Neutrophil (primary cell): ENCODE measurements at regions not wholly inside any gene's neighbourhood (a gene's known extent, or its start where the extent isn't known, plus 50 kb on each side); places are given as distances from the start of the nearest gene placed in this dataset.

Experiments used
- H3K27ac ChIP-seq: fragments of 200-600 bp; sonication (generic); 2 replicates; pipeline ENCODE4 v1.5.1; 2016; ENCODE audit warnings: mild to moderate bottlenecking, moderate library complexity
- H3K27me3 ChIP-seq: fragments of 200-600 bp; sonication (generic); 2 replicates; pipeline ENCODE4 v1.6.0; 2016; ENCODE audit warnings: mild to moderate bottlenecking
- H3K36me3 ChIP-seq: fragments of 200-600 bp; sonication (generic); 2 replicates; pipeline ENCODE4 v1.5.1; 2017
- H3K4me1 ChIP-seq, 2 experiments: fragments of 200-600 bp in 1 of 2; sonication (generic) in 1 of 2; 1 replicate in 1 of 2; 2 replicates in 1 of 2; pipeline versions ENCODE4 v1.5.1 to v1.6.1; 2013 to 2016; ENCODE audit warnings: low read depth in 1 of 2, low read length in 1 of 2, mild to moderate bottlenecking in 1 of 2, moderate library complexity in 1 of 2; ENCODE audit not compliant: control insufficient read depth in 1 of 2, insufficient read depth in 1 of 2
- H3K4me3 ChIP-seq, 2 experiments: fragments of 200-600 bp in 1 of 2; sonication (generic) in 1 of 2; 1 replicate in 1 of 2; 2 replicates in 1 of 2; pipeline ENCODE4 v1.5.1; 2013 to 2016; ENCODE audit warnings: low read depth in 1 of 2, low read length in 1 of 2, mild to moderate bottlenecking in 1 of 2, moderate library complexity in 1 of 2
- H3K9me3 ChIP-seq: fragments of 200-600 bp; sonication (generic); 2 replicates; pipeline ENCODE4 v1.5.1; 2016
- TF ChIP-seq, protein P1 (sequence below): fragments of 200-600 bp; sonication (generic); IDR thresholded peaks from 2 replicates; pipeline ENCODE4 v1.5.1; 2016; ENCODE audit warnings: antibody characterized with exemption

DNA sequence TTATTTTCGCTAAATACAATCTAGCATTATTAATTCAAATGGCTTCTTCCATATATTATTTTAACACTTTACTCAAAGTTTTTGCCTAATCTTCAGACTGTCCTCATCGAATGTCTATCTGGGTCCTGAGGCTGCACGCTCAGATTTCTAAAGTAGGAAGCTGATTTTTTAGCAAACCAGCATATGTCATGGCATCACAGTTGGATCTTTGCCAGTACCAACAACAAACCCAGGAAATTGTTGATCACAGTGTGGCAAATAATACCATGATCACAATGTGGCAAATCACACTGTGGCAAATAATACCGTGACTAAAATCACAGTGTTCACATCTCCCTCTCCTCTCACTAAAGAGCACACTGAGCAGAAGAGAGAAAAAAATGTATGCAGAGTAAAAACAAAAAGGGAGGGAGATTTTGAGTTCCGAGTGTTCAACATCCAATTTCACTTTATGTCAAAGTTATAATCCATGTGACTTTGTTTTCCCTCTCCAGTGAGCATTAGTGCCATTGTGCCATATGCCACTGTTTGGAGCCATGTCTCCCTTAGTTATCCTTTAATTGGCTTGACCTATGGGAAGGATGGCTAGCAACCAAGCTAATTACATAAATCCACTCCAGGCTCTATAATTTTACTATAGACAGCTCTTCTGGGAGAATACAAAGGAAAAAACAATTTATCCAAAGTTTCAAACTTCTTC is 1059.6 kb downstream of the HACE1 start:
- Histone ChIP-seq H3K27ac (no peak overlapping the region), H3K36me3 (no peaks in the 10 kb centered on the region), H3K4me1 (no peaks in the 10 kb centered on the region), H3K27me3 (no peaks in the 10 kb centered on the region), H3K4me3 (no peak overlapping the region), H3K9me3 (no peaks in the 10 kb centered on the region)
- TF ChIP-seq, protein P1, sequence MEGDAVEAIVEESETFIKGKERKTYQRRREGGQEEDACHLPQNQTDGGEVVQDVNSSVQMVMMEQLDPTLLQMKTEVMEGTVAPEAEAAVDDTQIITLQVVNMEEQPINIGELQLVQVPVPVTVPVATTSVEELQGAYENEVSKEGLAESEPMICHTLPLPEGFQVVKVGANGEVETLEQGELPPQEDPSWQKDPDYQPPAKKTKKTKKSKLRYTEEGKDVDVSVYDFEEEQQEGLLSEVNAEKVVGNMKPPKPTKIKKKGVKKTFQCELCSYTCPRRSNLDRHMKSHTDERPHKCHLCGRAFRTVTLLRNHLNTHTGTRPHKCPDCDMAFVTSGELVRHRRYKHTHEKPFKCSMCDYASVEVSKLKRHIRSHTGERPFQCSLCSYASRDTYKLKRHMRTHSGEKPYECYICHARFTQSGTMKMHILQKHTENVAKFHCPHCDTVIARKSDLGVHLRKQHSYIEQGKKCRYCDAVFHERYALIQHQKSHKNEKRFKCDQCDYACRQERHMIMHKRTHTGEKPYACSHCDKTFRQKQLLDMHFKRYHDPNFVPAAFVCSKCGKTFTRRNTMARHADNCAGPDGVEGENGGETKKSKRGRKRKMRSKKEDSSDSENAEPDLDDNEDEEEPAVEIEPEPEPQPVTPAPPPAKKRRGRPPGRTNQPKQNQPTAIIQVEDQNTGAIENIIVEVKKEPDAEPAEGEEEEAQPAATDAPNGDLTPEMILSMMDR, result no peak

DNA sequence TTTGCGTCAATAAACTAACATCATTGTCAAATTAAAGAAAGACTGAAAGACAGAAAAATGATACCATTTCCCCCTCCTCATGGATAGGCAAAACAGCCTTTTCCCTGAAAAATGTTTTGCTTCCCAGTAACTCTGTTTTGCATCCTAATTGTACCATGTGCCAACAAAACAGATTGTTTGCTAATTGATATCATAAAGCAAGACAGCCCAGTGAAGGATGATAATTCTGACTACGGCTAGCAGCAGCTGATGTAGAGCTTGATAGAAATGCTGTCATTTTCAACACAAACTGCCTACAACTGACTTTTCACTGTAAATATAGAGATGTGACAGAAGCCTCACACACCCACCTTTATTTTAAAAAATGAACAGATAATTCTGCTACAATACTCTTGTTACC is 1061.6 kb downstream of the HACE1 start:
- Histone ChIP-seq H3K9me3 (no peaks in the 10 kb centered on the region), H3K27ac (no peak overlapping the region), H3K4me1 (no peaks in the 10 kb centered on the region), H3K27me3 (no peaks in the 10 kb centered on the region), H3K36me3 (no peaks in the 10 kb centered on the region), H3K4me3 (no peak overlapping the region)
- TF ChIP-seq, protein P1, result no peak

DNA sequence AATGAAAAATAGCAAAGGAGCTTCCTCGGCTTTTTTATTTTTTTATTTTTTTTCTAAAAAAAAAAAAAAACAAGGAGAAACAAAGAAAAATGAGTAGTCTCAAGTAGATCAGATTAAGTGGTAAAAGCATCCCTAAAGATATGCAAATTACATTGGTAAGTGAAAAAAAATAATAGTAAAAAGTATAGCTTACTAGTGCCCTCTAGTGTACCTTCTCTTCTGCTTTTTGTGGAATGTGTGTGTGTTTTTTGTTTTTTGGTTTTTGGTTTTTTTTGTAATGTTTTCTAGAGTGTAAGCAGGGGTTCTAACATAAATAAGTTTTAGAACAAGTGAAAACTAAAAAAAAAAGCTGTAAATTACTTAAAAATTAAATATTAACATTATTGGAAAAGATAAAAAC is 1062.0 kb downstream of the HACE1 start:
- no peak overlapping the region for H3K27ac ChIP-seq
- no peaks in the 10 kb centered on the region for H3K9me3 ChIP-seq
- no peaks in the 10 kb centered on the region for H3K4me1 ChIP-seq
- TF ChIP-seq, protein P1, result no peak
- no peaks in the 10 kb centered on the region for H3K27me3 ChIP-seq
- no peaks in the 10 kb centered on the region for H3K36me3 ChIP-seq
- H3K4me3 ChIP-seq, result no peak overlapping the region

DNA sequence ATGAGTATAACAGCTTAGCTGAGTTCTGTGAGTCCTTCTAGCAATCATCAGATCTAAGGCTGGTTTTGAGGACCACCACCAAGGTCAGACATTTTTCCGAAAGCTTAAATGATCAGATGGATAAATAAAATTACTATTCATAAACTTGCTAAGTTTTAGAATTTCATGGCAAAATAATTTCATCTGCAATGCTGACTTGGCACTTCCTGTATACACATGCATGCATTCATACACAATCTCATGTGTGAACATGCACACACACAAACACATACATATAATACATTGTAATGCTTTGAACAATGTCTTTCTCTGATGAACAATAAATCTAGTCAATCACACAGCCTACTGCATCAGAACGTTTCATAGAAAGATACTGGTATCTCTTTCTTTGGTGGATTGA is 1068.3 kb downstream of the HACE1 start:
- H3K27ac ChIP-seq, result no peak overlapping the region
- H3K4me3 ChIP-seq, result no peak overlapping the region
- TF ChIP-seq, protein P1, result no peak
- H3K36me3 ChIP-seq, result no peaks in the 10 kb centered on the region
- no peaks in the 10 kb centered on the region for H3K4me1 ChIP-seq
- no peaks in the 10 kb centered on the region for H3K9me3 ChIP-seq
- no peaks in the 10 kb centered on the region for H3K27me3 ChIP-seq

DNA sequence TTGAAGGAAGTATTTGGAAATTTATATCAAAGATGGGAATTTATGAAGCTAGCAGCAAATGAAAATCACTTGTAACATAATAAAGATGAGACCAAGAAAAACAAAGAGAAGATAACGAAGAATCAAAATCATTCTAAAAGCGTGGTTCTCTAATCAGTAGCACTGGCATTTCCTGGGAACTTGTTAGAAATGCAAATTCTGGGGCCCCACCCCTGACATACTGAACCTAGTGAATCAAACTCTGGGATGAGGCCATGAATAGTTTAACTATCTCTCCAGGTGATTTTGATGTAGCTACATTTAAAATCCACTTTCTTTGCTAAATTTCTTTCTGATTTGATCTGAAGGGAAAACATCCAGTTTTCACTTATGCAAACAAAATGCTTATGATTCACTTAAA is 1075.6 kb downstream of the HACE1 start:
- Histone ChIP-seq H3K4me1 (no peaks in the 10 kb centered on the region), H3K27me3 (no peaks in the 10 kb centered on the region), H3K9me3 (no peaks in the 10 kb centered on the region), H3K4me3 (no peak overlapping the region), H3K27ac (no peak overlapping the region), H3K36me3 (no peaks in the 10 kb centered on the region)
- TF ChIP-seq, protein P1, result no peak
